ENCODE measurements at regions not wholly inside any gene's neighbourhood (a gene's known extent, or its start where the extent isn't known, plus 50 kb on each side); places are given as distances from the start of the nearest gene placed in this dataset.

DNA sequence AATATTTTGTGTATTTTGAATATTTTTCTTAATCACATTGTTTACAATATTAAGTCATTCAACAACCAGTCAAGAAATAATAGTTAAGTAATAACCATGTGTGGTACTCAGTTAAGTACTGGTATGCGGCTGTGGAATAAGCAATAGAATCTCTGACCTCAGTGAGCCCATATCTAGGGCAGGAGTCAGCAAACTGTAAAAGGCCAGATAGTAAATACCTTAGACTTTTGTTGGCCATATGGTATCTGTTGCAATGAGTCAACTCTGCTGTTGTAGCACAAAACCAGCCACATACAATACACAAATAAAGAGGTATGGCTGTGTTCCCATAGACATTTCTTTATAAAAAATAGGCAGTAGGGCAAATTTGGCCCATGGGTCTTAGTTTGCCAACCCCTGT lies 311.6 kb upstream of the SEMA3A start:
- TF ChIP-seq POLR2A (IDR thresholded peaks at IDR 0.05) = no peak
- TF ChIP-seq, protein P1, sequence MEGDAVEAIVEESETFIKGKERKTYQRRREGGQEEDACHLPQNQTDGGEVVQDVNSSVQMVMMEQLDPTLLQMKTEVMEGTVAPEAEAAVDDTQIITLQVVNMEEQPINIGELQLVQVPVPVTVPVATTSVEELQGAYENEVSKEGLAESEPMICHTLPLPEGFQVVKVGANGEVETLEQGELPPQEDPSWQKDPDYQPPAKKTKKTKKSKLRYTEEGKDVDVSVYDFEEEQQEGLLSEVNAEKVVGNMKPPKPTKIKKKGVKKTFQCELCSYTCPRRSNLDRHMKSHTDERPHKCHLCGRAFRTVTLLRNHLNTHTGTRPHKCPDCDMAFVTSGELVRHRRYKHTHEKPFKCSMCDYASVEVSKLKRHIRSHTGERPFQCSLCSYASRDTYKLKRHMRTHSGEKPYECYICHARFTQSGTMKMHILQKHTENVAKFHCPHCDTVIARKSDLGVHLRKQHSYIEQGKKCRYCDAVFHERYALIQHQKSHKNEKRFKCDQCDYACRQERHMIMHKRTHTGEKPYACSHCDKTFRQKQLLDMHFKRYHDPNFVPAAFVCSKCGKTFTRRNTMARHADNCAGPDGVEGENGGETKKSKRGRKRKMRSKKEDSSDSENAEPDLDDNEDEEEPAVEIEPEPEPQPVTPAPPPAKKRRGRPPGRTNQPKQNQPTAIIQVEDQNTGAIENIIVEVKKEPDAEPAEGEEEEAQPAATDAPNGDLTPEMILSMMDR (IDR thresholded peaks at IDR 0.05) = no peak
